Putamen (tissue), 1 donor: ENCODE measurements at regions not wholly inside any gene's neighbourhood (a gene's known extent, or its start where the extent isn't known, plus 50 kb on each side); places are given as distances from the start of the nearest gene placed in this dataset.
"Not testable (repeated sequence)": the region's sequence is repeated elsewhere in the genome, so short reads cannot be mapped to it uniquely, and the experiment has no call there.

Experiments used
- DNase-seq: peaks from one replicate; pipeline ENCODE4 v3.0.0-alpha.2; 2016; ENCODE audit warnings: low spot score

GRCh38 chr16:14002416-14002990 is 68.6 kb upstream of the MRTFB start:
- no peak for DNase-seq

GRCh38 chr16:14003074-14003570 is 68.0 kb upstream of the MRTFB start:
- DNase-seq: peak; percentile 89

GRCh38 chr16:14004031-14004728 is 66.9 kb upstream of the MRTFB start:
- no peak for DNase-seq

- DNase-seq: no peak
These were observed 66.3 kb upstream of the MRTFB start for GRCh38 chr16:14004729-14005315.

GRCh38 chr16:14005335-14005734 is 65.8 kb upstream of the MRTFB start:
- DNase-seq: no peak

GRCh38 chr16:14007450-14007849 is 63.7 kb upstream of the MRTFB start:
- DNase-seq: no peak

GRCh38 chr16:14011001-14011400 is 60.1 kb upstream of the MRTFB start:
- DNase-seq: no peak

- DNase-seq: peak; percentile 70
These were observed 59.3 kb upstream of the MRTFB start for GRCh38 chr16:14011846-14012245.

- no peak for DNase-seq
These were observed 58.0 kb upstream of the MRTFB start for GRCh38 chr16:14013145-14013570.

- DNase-seq: no peak
These were observed 57.4 kb upstream of the MRTFB start for GRCh38 chr16:14013571-14014283.

GRCh38 chr16:14014284-14014625 is 56.9 kb upstream of the MRTFB start:
- DNase-seq: no peak

GRCh38 chr16:14015033-14015432 is 56.1 kb upstream of the MRTFB start:
- DNase-seq: no peak

GRCh38 chr16:14015461-14015860 is 55.7 kb upstream of the MRTFB start:
- no peak for DNase-seq

GRCh38 chr16:14015948-14016347 is 55.2 kb upstream of the MRTFB start:
- peak; percentile 34 for DNase-seq

- not testable (repeated sequence) for DNase-seq
These were observed 54.8 kb upstream of the MRTFB start for GRCh38 chr16:14016362-14016761.

GRCh38 chr16:14017886-14018285 is 53.2 kb upstream of the MRTFB start:
- no peak for DNase-seq

GRCh38 chr16:14018851-14019250 is 52.3 kb upstream of the MRTFB start:
- DNase-seq: no peak

GRCh38 chr16:14020141-14020540 is 51.0 kb upstream of the MRTFB start:
- DNase-seq: no peak
